Lung (tissue), 11 donors: ENCODE measurements at regions not wholly inside any gene's neighbourhood (a gene's known extent, or its start where the extent isn't known, plus 50 kb on each side); places are given as distances from the start of the nearest gene placed in this dataset.

Experiments
- ATAC-seq: fragments of 200-7000 bp; cut with Tn5 transposase; one replicate; pipeline ENCODE4 v1.9.1; 2020; ENCODE audit warnings: moderate number of reproducible peaks; ENCODE audit not compliant: insufficient read depth, low FRiP score
- DNase-seq, 3 donors: peaks; one replicate each; pipeline ENCODE4 v3.0.0-alpha.2; 2013 to 2017
- H3K27ac ChIP-seq, 2 donors: one replicate each; pipeline ENCODE4 v1.5.1; 2013; ENCODE audit warnings: mild to moderate bottlenecking in 2 of 2, moderate library complexity in 2 of 2, control low read depth in 1 of 2, inconsistent platforms in 1 of 2, low read depth in 1 of 2, low read length in 1 of 2
- H3K27me3 ChIP-seq, 3 donors: one replicate each; pipeline ENCODE4 v1.5.1; 2013; ENCODE audit warnings: low read length in 2 of 3; ENCODE audit not compliant: control insufficient read depth in 3 of 3, insufficient read depth in 3 of 3
- H3K36me3 ChIP-seq, 4 donors: one replicate each; pipeline ENCODE4 v1.5.1; 2013; ENCODE audit warnings: low read length in 4 of 4, mild to moderate bottlenecking in 1 of 4, moderate library complexity in 1 of 4; ENCODE audit not compliant: control insufficient read depth in 4 of 4, insufficient read depth in 4 of 4
- H3K4me1 ChIP-seq, 5 donors: one replicate each; pipeline ENCODE4 v1.5.1; 2013; ENCODE audit warnings: low read length in 5 of 5, mild to moderate bottlenecking in 2 of 5, moderate library complexity in 1 of 5; ENCODE audit not compliant: control insufficient read depth in 5 of 5, insufficient read depth in 5 of 5
- H3K4me3 ChIP-seq: one replicate; pipeline ENCODE4 v1.5.1; 2013; ENCODE audit warnings: mild to moderate bottlenecking, control low read depth, moderate library complexity
- H3K9ac ChIP-seq, 2 donors: one replicate each; pipeline ENCODE4 v1.5.1; 2013; ENCODE audit warnings: low read length in 2 of 2, control low read depth in 1 of 2; ENCODE audit not compliant: insufficient read depth in 1 of 2
- H3K9me3 ChIP-seq, 4 donors: one replicate each; pipeline ENCODE4 v1.5.1; 2013; ENCODE audit warnings: low read length in 3 of 4, mild to moderate bottlenecking in 1 of 4, moderate library complexity in 1 of 4; ENCODE audit not compliant: control insufficient read depth in 4 of 4, insufficient read depth in 3 of 4
- WGBS, 2 donors: extraction: QIAGEN DNeasy Blood & Tissue Kit; methylation state at CpG; one replicate each; pipeline ENCODE4 v1.1.7; 2013; 5-methylcytosine and 5-hydroxymethylcytosine counted together
- TF ChIP-seq, protein P1 (sequence below): IDR thresholded peaks from 2 replicates; pipeline ENCODE4 v1.5.1; 2012; ENCODE audit warnings: mild to moderate bottlenecking; ENCODE audit errors: control extremely low read depth, extremely low read depth
- donor health status: control.
- donor health status: control.
- donor health status: Bipolar disorder and iron deficiency.
- donor health status: healthy.
- donor health status: DM: yes; HTN: yes; CAD: no.

DNA sequence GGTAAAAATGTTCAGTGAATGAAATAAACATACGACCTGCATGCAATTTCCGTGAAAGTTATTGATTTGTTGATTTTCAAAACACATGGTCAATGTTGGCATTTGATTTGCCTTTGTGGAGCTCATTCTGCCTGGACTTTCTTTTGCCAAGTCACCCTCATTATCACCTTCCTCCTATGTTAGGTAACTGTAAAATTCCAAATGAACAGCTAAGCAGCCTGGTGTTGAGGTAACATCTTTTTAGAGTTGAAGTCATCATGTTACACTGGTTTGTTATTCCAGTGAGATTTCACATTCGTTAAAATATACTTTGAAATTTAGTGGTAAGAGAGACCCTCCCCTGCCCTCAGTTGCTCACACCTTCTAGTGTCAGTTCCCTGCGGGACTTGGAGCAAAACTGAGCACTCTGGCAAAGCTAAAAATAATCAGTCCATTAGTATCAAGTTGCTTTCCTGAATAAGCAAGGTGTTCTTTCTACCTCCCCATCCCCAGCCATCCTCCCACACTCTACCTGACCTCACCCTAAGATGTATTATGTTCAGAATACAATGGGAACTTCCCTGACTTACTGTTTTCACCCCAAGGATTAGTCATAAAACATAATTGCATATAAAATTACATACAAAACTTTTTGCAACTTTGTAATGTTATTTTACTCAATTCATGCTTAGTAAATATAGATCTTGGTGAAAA is 283.3 kb upstream of the SEMA3A start:
- no peak overlapping the region for H3K4me3 ChIP-seq
- DNase-seq = no peak
- no peak overlapping the region for H3K9ac ChIP-seq
- ATAC-seq = no peak
- no peak overlapping the region for H3K27ac ChIP-seq
- WGBS, 2 donors = 79 to 81% methylated on average over 4 of the region's 4 CpGs
- no peaks in the 10 kb centered on the region for H3K36me3 ChIP-seq
- H3K9me3 ChIP-seq = no peaks in the 10 kb centered on the region
- no peaks in the 10 kb centered on the region for H3K4me1 ChIP-seq
- no peaks in the 10 kb centered on the region for H3K27me3 ChIP-seq
- TF ChIP-seq, protein P1, sequence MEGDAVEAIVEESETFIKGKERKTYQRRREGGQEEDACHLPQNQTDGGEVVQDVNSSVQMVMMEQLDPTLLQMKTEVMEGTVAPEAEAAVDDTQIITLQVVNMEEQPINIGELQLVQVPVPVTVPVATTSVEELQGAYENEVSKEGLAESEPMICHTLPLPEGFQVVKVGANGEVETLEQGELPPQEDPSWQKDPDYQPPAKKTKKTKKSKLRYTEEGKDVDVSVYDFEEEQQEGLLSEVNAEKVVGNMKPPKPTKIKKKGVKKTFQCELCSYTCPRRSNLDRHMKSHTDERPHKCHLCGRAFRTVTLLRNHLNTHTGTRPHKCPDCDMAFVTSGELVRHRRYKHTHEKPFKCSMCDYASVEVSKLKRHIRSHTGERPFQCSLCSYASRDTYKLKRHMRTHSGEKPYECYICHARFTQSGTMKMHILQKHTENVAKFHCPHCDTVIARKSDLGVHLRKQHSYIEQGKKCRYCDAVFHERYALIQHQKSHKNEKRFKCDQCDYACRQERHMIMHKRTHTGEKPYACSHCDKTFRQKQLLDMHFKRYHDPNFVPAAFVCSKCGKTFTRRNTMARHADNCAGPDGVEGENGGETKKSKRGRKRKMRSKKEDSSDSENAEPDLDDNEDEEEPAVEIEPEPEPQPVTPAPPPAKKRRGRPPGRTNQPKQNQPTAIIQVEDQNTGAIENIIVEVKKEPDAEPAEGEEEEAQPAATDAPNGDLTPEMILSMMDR = no peak

DNA sequence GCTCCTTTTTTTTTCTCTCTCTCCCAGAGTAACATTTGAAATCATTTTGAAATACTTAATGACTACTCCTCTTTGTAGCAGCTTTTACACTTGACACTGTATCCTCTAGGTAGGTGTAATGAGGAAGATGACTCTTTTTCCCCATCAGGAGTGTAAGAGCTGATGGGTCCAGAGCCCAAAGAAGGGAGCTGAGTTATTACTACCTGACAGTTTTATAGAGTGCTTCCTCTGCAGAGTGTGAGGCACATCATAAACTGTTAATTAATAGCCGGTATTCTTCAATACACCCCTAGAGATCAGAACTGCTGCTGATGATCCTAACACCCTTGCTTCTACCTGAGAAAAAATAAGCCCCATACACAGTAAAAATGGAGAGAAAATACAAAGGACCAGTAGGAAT is 279.8 kb upstream of the SEMA3A start:
- TF ChIP-seq, protein P1 = no peak
- Histone ChIP-seq H3K27me3 (no peaks in the 10 kb centered on the region), H3K27ac (no peak overlapping the region), H3K9me3 (no peaks in the 10 kb centered on the region), H3K9ac (no peak overlapping the region), H3K4me3 (no peak overlapping the region), H3K36me3 (no peaks in the 10 kb centered on the region), H3K4me1 (no peaks in the 10 kb centered on the region)
- no peak for ATAC-seq
- DNase-seq = no peak
- WGBS, 2 donors = 63 to 69% methylated on average over 1 of the region's 1 CpG

DNA sequence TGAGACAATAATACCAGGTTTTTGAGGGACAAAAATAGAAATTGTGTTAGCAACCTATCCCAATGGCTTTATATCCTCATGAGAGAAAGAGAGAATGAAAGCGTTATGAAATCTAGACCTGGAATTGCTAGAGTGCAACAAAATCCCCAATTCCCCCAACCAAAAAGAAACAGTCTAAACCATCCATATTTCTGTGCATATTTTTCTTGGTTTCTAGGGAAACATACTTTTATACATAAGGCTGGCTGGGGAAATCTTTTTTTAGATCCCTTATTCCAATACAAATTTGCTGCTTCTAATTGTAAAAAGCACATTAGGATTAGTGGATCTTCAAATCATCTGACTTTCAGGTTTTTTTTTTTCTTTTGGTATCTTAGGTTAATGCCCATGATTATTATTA is 277.0 kb upstream of the SEMA3A start:
- no peak overlapping the region for H3K4me3 ChIP-seq
- DNase-seq = no peak
- H3K27me3 ChIP-seq = no peaks in the 10 kb centered on the region
- H3K9me3 ChIP-seq = no peaks in the 10 kb centered on the region
- TF ChIP-seq, protein P1 = no peak
- H3K9ac ChIP-seq = no peak overlapping the region
- H3K27ac ChIP-seq = no peak overlapping the region
- WGBS, 2 donors = 94 to 98% methylated on average over 1 of the region's 1 CpG
- no peak for ATAC-seq
- no peaks in the 10 kb centered on the region for H3K4me1 ChIP-seq
- no peaks in the 10 kb centered on the region for H3K36me3 ChIP-seq

DNA sequence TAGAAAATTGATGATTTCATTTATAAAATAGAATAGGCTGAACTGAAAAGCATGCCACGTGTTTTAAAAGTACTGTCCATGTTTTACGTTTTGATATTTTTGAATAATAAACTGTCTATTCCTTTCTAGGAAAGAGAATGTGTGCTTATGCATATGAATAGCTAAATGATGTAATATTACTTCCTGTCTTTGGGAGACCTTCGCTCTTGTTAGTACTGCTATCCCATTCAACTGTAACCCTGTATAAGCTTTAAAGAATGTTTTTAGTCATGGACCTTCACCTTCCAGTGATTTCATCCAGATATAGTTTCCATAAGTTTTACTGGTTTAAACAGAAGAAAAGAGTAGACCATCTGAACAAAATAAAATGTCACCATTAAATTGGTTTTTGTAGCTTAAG is 274.4 kb upstream of the SEMA3A start:
- TF ChIP-seq, protein P1 = no peak
- 62 to 81% methylated on average over 3 of the region's 3 CpGs for WGBS, 2 donors

More for the DNA sequence above, 274.4 kb upstream of the SEMA3A start:
- Histone ChIP-seq H3K4me1 (no peaks in the 10 kb centered on the region), H3K9me3 (no peaks in the 10 kb centered on the region), H3K27ac (no peak overlapping the region), H3K9ac (no peak overlapping the region), H3K27me3 (no peaks in the 10 kb centered on the region), H3K36me3 (no peaks in the 10 kb centered on the region), H3K4me3 (no peak overlapping the region)
- no peak for DNase-seq
- no peak for ATAC-seq
